HG03135 (cell line): ENCODE measurements at regions not wholly inside any gene's neighbourhood (a gene's known extent, or its start where the extent isn't known, plus 50 kb on each side); places are given as distances from the start of the nearest gene placed in this dataset.
A peak's percentile ranks its signal among the peaks of the same experiment; 100 is the strongest.

Experiments
- ATAC-seq: cut with Tn5 transposase; IDR thresholded peaks from one replicate; pipeline ENCODE4 v1.9.1; 2021; ENCODE audit warnings: mild to moderate bottlenecking, moderate library complexity; ENCODE audit not compliant: unreplicated experiment

- ATAC-seq: no peak
Observed at GRCh38 chr1:217373761-217374701, 256.9 kb downstream of the GPATCH2 start.

- no peak for ATAC-seq
Observed at GRCh38 chr1:217372049-217372970, 258.6 kb downstream of the GPATCH2 start.

- ATAC-seq: no peak
Observed at GRCh38 chr1:217370757-217371156, 260.1 kb downstream of the GPATCH2 start.

- no peak for ATAC-seq
Observed at GRCh38 chr1:217369996-217370551, 260.8 kb downstream of the GPATCH2 start.

- peak; percentile 93 for ATAC-seq
Observed at GRCh38 chr1:217369271-217369981, 261.5 kb downstream of the GPATCH2 start.

GRCh38 chr1:217364220-217364619 is 266.7 kb downstream of the GPATCH2 start:
- no peak for ATAC-seq

GRCh38 chr1:217363319-217363718 is 267.6 kb downstream of the GPATCH2 start:
- no peak for ATAC-seq

GRCh38 chr1:217360510-217360909 is 270.4 kb downstream of the GPATCH2 start:
- ATAC-seq: no peak

GRCh38 chr1:217354895-217355294 is 276.0 kb downstream of the GPATCH2 start:
- no peak for ATAC-seq

GRCh38 chr1:217348960-217349664 is 281.8 kb downstream of the GPATCH2 start:
- ATAC-seq: no peak

- no peak for ATAC-seq
Observed at GRCh38 chr1:217344712-217345111, 286.2 kb downstream of the GPATCH2 start.

GRCh38 chr1:217343907-217344306 is 287.0 kb downstream of the GPATCH2 start:
- no peak for ATAC-seq

GRCh38 chr1:217342105-217342504 is 288.8 kb downstream of the GPATCH2 start:
- no peak for ATAC-seq

- no peak for ATAC-seq
Observed at GRCh38 chr1:217336724-217337123, 294.2 kb downstream of the GPATCH2 start.

GRCh38 chr1:217333939-217334338 is 297.0 kb downstream of the GPATCH2 start:
- ATAC-seq: no peak

- no peak for ATAC-seq
Observed at GRCh38 chr1:217332431-217333065, 298.3 kb downstream of the GPATCH2 start.

- no peak for ATAC-seq
Observed at GRCh38 chr1:217331698-217332097, 299.2 kb downstream of the GPATCH2 start.

- no peak for ATAC-seq
Observed at GRCh38 chr1:217327901-217328300, 303.0 kb downstream of the GPATCH2 start.

- ATAC-seq: peak; percentile 99
Observed at GRCh38 chr1:217322834-217323233, 308.1 kb downstream of the GPATCH2 start.
